Choroid plexus epithelial cell (primary cell): ENCODE measurements at regions not wholly inside any gene's neighbourhood (a gene's known extent, or its start where the extent isn't known, plus 50 kb on each side); places are given as distances from the start of the nearest gene placed in this dataset.

Source experiments
- DNase-seq: peaks from one replicate; pipeline ENCODE4 v3.0.0-alpha.2; 2010; ENCODE audit warnings: low read depth
- H3K4me3 ChIP-seq: 2 replicates; pipeline ENCODE4 v1.5.1; 2011; ENCODE audit warnings: low read depth, mild to moderate bottlenecking, control low read depth, low read length, moderate library complexity
- CTCF ChIP-seq: conservative IDR thresholded peaks from 2 replicates; pipeline ENCODE4 v1.5.1; 2011; ENCODE audit warnings: low read depth, mild to moderate bottlenecking, control low read depth, inconsistent platforms, low read length, moderate library complexity

- H3K4me3 ChIP-seq = no peak overlapping the region
- TF ChIP-seq CTCF = no peak
- no peak for DNase-seq
Observed at GRCh38 chr6:18748314-18748713, 361.2 kb downstream of the RNF144B start.

GRCh38 chr6:18752278-18753068 is 365.3 kb downstream of the RNF144B start:
- TF ChIP-seq CTCF = no peak
- no peak overlapping the region for H3K4me3 ChIP-seq
- DNase-seq = no peak

GRCh38 chr6:18753076-18753475 is 365.9 kb downstream of the RNF144B start:
- H3K4me3 ChIP-seq = no peak overlapping the region
- TF ChIP-seq CTCF = no peak
- DNase-seq = no peak

- DNase-seq = no peak
- no peak overlapping the region for H3K4me3 ChIP-seq
- TF ChIP-seq CTCF = no peak
Observed at GRCh38 chr6:18763086-18763485, 375.9 kb downstream of the RNF144B start.

- no peak for TF ChIP-seq CTCF
- DNase-seq = no peak
Observed at GRCh38 chr6:18784794-18785193, 397.6 kb downstream of the RNF144B start.

GRCh38 chr6:18785810-18786490 is 398.8 kb downstream of the RNF144B start:
- DNase-seq = no peak
- TF ChIP-seq CTCF = no peak
- no peak overlapping the region for H3K4me3 ChIP-seq

More at GRCh38 chr6:18784794-18785193, 397.6 kb downstream of the RNF144B start:
- H3K4me3 ChIP-seq = no peak overlapping the region
